ENCODE measurements at regions not wholly inside any gene's neighbourhood (a gene's known extent, or its start where the extent isn't known, plus 50 kb on each side); places are given as distances from the start of the nearest gene placed in this dataset.

DNA sequence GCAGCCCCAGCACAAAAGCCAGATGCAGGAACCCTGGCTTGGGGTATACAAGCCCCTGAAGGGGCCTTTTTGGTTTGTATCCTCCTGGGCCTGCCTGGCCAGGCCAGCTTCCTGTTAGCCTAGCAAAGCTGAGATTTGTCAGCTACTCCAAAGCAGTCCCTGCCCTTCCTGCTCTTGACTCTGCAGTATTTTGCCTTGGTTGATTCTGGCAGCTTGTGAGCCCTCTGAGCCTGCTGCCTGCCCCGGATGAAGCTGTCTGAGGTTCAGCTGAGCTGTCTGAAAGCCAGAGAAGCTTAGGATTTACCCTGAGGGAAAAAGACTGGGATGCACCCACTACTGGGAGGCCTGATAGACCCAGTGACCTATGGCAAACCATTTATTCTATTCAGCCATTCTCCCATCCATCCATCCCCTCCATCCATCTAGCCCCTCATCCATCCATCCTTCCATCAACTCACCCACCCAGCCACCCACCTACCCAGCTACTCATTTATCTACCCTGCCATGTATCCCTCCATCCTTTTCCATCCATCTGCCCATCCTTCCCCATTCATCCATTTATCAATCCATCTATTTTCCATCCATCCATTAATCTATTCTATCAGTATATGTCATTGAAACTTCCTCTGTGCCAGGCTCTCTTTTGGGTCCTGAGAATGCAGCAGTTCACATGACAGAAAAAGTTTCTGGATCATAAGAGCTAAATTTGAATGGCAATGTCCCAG, 307.5 kb downstream of the DHX35 start:
- TF ChIP-seq, protein P1, sequence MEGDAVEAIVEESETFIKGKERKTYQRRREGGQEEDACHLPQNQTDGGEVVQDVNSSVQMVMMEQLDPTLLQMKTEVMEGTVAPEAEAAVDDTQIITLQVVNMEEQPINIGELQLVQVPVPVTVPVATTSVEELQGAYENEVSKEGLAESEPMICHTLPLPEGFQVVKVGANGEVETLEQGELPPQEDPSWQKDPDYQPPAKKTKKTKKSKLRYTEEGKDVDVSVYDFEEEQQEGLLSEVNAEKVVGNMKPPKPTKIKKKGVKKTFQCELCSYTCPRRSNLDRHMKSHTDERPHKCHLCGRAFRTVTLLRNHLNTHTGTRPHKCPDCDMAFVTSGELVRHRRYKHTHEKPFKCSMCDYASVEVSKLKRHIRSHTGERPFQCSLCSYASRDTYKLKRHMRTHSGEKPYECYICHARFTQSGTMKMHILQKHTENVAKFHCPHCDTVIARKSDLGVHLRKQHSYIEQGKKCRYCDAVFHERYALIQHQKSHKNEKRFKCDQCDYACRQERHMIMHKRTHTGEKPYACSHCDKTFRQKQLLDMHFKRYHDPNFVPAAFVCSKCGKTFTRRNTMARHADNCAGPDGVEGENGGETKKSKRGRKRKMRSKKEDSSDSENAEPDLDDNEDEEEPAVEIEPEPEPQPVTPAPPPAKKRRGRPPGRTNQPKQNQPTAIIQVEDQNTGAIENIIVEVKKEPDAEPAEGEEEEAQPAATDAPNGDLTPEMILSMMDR (IDR thresholded peaks at IDR 0.05): no peak
- no peak for TF ChIP-seq POLR2AphosphoS5 (IDR thresholded peaks at IDR 0.05)
- TF ChIP-seq EP300 (IDR thresholded peaks at IDR 0.05): no peak
- no peak for TF ChIP-seq POLR2A (IDR thresholded peaks at IDR 0.05)
